ENCODE measurements at regions not wholly inside any gene's neighbourhood (a gene's known extent, or its start where the extent isn't known, plus 50 kb on each side); places are given as distances from the start of the nearest gene placed in this dataset.

GRCh38 chr4:77493120-77493752, 112.4 kb upstream of the CXCL13 start:
- TF ChIP-seq CTCF (conservative IDR thresholded peaks at IDR 0.05; ENCODE audit: low read depth in 2 of 2) (no peak), POLR2AphosphoS5 (IDR thresholded peaks at IDR 0.05; ENCODE audit: low read depth) (no peak)
